Progenitor cell of endocrine pancreas (in vitro differentiated cells): ENCODE measurements at regions not wholly inside any gene's neighbourhood (a gene's known extent, or its start where the extent isn't known, plus 50 kb on each side); places are given as distances from the start of the nearest gene placed in this dataset.

Experiments
- DNase-seq: peaks from one replicate; pipeline ENCODE4 v3.0.0; 2021; ENCODE audit warnings: low spot score; ENCODE audit not compliant: unreplicated experiment
- H3K27ac Mint-ChIP-seq: 2 replicates; pipeline ENCODE4 v1.8.0; 2021; ENCODE audit warnings: mild to moderate bottlenecking, moderate library complexity, mixed read lengths
- H3K27me3 Mint-ChIP-seq: 2 replicates; pipeline ENCODE4 v1.8.0; 2021; ENCODE audit warnings: mixed read lengths
- H3K36me3 Mint-ChIP-seq: 2 replicates; pipeline ENCODE4 v1.8.0; 2022; ENCODE audit warnings: mixed read lengths; ENCODE audit not compliant: insufficient read depth
- H3K4me1 Mint-ChIP-seq: 2 replicates; pipeline ENCODE4 v1.8.0; 2021; ENCODE audit warnings: low read depth, mixed read lengths
- H3K4me3 Mint-ChIP-seq: 2 replicates; pipeline ENCODE4 v1.8.0; 2021; ENCODE audit warnings: low read depth, mild to moderate bottlenecking, moderate library complexity, mixed read lengths
- H3K9me3 Mint-ChIP-seq: 2 replicates; pipeline ENCODE4 v1.8.0; 2021; ENCODE audit warnings: low read depth, mixed read lengths
- TF ChIP-seq, protein P1 (sequence below): fragments of 200-600 bp; sonication (generic); IDR thresholded peaks from one replicate; pipeline ENCODE4 v1.5.0; 2021; ENCODE audit warnings: antibody characterized with exemption, mild to moderate bottlenecking; ENCODE audit not compliant: unreplicated experiment

- H3K9me3 Mint-ChIP-seq = no peaks in the 10 kb centered on the region
- no peaks in the 10 kb centered on the region for H3K36me3 Mint-ChIP-seq
- H3K4me3 Mint-ChIP-seq = no peak overlapping the region
- no peak for DNase-seq
- H3K4me1 Mint-ChIP-seq = peaks cover 6% of the 10 kb centered on the region
- no peak overlapping the region for H3K27ac Mint-ChIP-seq
- TF ChIP-seq, protein P1, sequence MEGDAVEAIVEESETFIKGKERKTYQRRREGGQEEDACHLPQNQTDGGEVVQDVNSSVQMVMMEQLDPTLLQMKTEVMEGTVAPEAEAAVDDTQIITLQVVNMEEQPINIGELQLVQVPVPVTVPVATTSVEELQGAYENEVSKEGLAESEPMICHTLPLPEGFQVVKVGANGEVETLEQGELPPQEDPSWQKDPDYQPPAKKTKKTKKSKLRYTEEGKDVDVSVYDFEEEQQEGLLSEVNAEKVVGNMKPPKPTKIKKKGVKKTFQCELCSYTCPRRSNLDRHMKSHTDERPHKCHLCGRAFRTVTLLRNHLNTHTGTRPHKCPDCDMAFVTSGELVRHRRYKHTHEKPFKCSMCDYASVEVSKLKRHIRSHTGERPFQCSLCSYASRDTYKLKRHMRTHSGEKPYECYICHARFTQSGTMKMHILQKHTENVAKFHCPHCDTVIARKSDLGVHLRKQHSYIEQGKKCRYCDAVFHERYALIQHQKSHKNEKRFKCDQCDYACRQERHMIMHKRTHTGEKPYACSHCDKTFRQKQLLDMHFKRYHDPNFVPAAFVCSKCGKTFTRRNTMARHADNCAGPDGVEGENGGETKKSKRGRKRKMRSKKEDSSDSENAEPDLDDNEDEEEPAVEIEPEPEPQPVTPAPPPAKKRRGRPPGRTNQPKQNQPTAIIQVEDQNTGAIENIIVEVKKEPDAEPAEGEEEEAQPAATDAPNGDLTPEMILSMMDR = no peak
- no peaks in the 10 kb centered on the region for H3K27me3 Mint-ChIP-seq
Observed at GRCh38 chr4:59400334-59400733, 1799.8 kb upstream of the ADGRL3 start.

- H3K27ac Mint-ChIP-seq = no peak overlapping the region
- TF ChIP-seq, protein P1 = no peak
- no peaks in the 10 kb centered on the region for H3K27me3 Mint-ChIP-seq
- H3K36me3 Mint-ChIP-seq = no peaks in the 10 kb centered on the region
- no peaks in the 10 kb centered on the region for H3K4me1 Mint-ChIP-seq
- DNase-seq = no peak
- peaks cover 8% of the 10 kb centered on the region for H3K9me3 Mint-ChIP-seq
- no peak overlapping the region for H3K4me3 Mint-ChIP-seq
Observed at GRCh38 chr4:59409647-59410046, 1790.5 kb upstream of the ADGRL3 start.

GRCh38 chr4:59412739-59413138, 1787.4 kb upstream of the ADGRL3 start:
- DNase-seq = no peak
- H3K4me3 Mint-ChIP-seq = no peak overlapping the region
- TF ChIP-seq, protein P1 = no peak
- H3K9me3 Mint-ChIP-seq = peaks cover 8% of the 10 kb centered on the region
- H3K27ac Mint-ChIP-seq = no peak overlapping the region
- H3K36me3 Mint-ChIP-seq = no peaks in the 10 kb centered on the region
- H3K27me3 Mint-ChIP-seq = no peaks in the 10 kb centered on the region
- no peaks in the 10 kb centered on the region for H3K4me1 Mint-ChIP-seq

GRCh38 chr4:59455751-59456150, 1744.4 kb upstream of the ADGRL3 start:
- no peaks in the 10 kb centered on the region for H3K36me3 Mint-ChIP-seq
- H3K27ac Mint-ChIP-seq = no peak overlapping the region
- no peaks in the 10 kb centered on the region for H3K9me3 Mint-ChIP-seq
- no peak for DNase-seq
- TF ChIP-seq, protein P1 = no peak
- H3K4me3 Mint-ChIP-seq = no peak overlapping the region
- no peaks in the 10 kb centered on the region for H3K27me3 Mint-ChIP-seq
- H3K4me1 Mint-ChIP-seq = no peaks in the 10 kb centered on the region

DNA sequence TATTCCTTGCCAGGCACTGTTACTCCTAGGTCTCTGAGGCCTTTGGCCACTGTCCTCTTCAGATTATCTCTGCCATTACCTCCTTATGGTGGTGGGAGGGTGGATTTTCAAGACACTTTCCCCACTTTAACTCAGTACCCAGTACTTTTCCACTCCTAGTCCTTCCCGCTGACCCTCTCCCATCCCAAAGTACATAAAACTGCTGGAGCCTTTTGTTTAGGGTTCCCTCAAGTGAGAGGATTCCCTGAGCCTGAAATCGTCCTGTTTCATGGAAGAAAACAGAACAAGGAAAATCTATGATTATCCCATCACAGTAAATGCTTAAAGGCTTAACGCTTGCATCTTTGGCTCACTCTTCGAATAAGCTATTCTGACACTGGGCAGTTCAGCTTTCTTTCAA, 1742.5 kb upstream of the ADGRL3 start:
- no peaks in the 10 kb centered on the region for H3K4me1 Mint-ChIP-seq
- H3K9me3 Mint-ChIP-seq = no peaks in the 10 kb centered on the region
- TF ChIP-seq, protein P1 = no peak
- no peaks in the 10 kb centered on the region for H3K36me3 Mint-ChIP-seq
- H3K4me3 Mint-ChIP-seq = no peak overlapping the region
- no peak overlapping the region for H3K27ac Mint-ChIP-seq
- no peak for DNase-seq
- no peaks in the 10 kb centered on the region for H3K27me3 Mint-ChIP-seq
